Vagina (tissue), 2 donors: ENCODE measurements at regions not wholly inside any gene's neighbourhood (a gene's known extent, or its start where the extent isn't known, plus 50 kb on each side); places are given as distances from the start of the nearest gene placed in this dataset.

Experiments
- DNase-seq, 2 donors: peaks; one replicate each; pipeline ENCODE4 v3.0.0-alpha.2; 2017; ENCODE audit errors: extremely low spot score in 2 of 2
- H3K27ac ChIP-seq: fragments of 200-600 bp; sonication (generic); one replicate; pipeline ENCODE4 v1.5.1; 2019
- H3K27me3 ChIP-seq: fragments of 200-600 bp; sonication (generic); one replicate; pipeline ENCODE4 v1.5.1; 2019
- H3K36me3 ChIP-seq, 2 donors: fragments of 200-600 bp; sonication (generic); one replicate each; pipeline ENCODE4 v1.5.1; 2017 to 2019
- H3K4me1 ChIP-seq: fragments of 200-600 bp; sonication (generic); one replicate; pipeline ENCODE4 v1.5.1; 2019
- H3K4me3 ChIP-seq, 2 donors: fragments of 200-600 bp; sonication (generic); 1 replicate in 1 of 2; 2 replicates in 1 of 2; pipeline ENCODE4 v1.5.1; 2016 to 2019
- H3K9me3 ChIP-seq: fragments of 200-600 bp; sonication (generic); one replicate; pipeline ENCODE4 v1.5.1; 2019
- POLR2A ChIP-seq, 2 donors: fragments of 450-650 bp; IDR thresholded peaks; one replicate each; pipeline ENCODE4 v1.6.1; 2017; ENCODE audit warnings: antibody characterized with exemption in 2 of 2, mild to moderate bottlenecking in 2 of 2, moderate library complexity in 2 of 2
- POLR2AphosphoS5 ChIP-seq, 2 donors: sonication (generic); formaldehyde crosslinking; IDR thresholded peaks; one replicate each; pipeline ENCODE4 v1.9.0; 2017; ENCODE audit warnings: antibody characterized with exemption in 2 of 2, mild to moderate bottlenecking in 2 of 2, low read depth in 1 of 2; ENCODE audit not compliant: insufficient read depth in 1 of 2
- intact Hi-C: fragments of 100-400 bp; cut with DNase I; formaldehyde crosslinking; loops from one replicate; pipeline ENCODE4 v1.15.1; 2023
- TF ChIP-seq, protein P1 (sequence below), 3 experiments: fragments of 450-650 bp in 2 of 3; fragments of 200-600 bp in 1 of 3; sonication (generic) in 1 of 3; IDR thresholded peaks; one replicate each; pipeline ENCODE4 v1.5.1; 2017 to 2019; ENCODE audit warnings: antibody characterized with exemption in 3 of 3, mild to moderate bottlenecking in 2 of 3, moderate library complexity in 2 of 3

DNA sequence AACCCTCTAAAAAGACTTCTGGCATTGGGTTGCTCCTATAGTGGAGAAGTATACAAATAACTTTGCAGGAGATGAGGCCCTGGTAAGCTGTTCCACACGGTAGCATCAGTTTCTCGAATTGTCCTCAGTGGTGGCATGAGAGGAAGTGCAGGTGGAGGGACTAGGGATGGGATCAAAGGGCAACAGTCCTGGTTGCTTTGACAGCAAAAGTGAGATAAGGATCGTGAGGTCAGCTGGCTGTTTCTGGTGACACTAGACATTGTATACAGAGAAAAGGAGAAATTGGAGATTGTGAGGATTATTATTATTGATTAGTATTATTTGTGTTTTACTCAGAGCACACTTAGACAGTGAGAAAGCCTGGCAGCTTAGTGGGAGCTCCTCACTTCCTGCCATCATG is 61.3 kb upstream of the EXOC2 start:
- no peak for DNase-seq
- H3K36me3 ChIP-seq = no peaks in the 10 kb centered on the region
- intact Hi-C loops = no loop called here

DNA sequence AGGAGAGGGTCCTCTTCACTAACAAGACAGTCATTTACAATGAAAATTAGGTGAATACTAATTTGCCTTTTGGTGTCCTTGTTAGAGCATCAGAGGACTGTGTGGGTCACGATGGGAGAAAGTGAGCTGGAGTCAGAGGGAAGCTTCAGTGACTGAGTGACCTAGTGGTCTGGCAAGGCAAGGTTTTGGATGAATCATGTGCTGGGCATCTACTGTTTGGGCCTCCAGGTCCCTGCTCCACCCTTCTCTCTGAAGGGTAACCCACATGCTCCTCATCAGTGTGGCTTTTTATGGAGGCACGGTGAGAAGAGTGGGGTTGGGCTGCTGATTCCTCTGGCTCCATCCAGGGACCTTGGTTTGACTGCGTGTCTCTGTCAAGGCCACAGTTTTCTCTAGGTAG is 60.5 kb upstream of the EXOC2 start:
- intact Hi-C loops = no loop called here
- H3K4me1 ChIP-seq = no peaks in the 10 kb centered on the region
- no peaks in the 10 kb centered on the region for H3K27me3 ChIP-seq
- H3K4me3 ChIP-seq = no peak overlapping the region
- no peaks in the 10 kb centered on the region for H3K36me3 ChIP-seq
- no peak for DNase-seq
- TF ChIP-seq POLR2A (IDR thresholded peaks at IDR 0.05) (no peak), POLR2AphosphoS5 (IDR thresholded peaks at IDR 0.05; ENCODE audit: insufficient read depth in 1 of 2, low read depth in 1 of 2) (no peak)
- TF ChIP-seq, protein P1, sequence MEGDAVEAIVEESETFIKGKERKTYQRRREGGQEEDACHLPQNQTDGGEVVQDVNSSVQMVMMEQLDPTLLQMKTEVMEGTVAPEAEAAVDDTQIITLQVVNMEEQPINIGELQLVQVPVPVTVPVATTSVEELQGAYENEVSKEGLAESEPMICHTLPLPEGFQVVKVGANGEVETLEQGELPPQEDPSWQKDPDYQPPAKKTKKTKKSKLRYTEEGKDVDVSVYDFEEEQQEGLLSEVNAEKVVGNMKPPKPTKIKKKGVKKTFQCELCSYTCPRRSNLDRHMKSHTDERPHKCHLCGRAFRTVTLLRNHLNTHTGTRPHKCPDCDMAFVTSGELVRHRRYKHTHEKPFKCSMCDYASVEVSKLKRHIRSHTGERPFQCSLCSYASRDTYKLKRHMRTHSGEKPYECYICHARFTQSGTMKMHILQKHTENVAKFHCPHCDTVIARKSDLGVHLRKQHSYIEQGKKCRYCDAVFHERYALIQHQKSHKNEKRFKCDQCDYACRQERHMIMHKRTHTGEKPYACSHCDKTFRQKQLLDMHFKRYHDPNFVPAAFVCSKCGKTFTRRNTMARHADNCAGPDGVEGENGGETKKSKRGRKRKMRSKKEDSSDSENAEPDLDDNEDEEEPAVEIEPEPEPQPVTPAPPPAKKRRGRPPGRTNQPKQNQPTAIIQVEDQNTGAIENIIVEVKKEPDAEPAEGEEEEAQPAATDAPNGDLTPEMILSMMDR (IDR thresholded peaks at IDR 0.05) = no peak
- no peak overlapping the region for H3K27ac ChIP-seq
- H3K9me3 ChIP-seq = no peaks in the 10 kb centered on the region

More for the DNA sequence above, 61.3 kb upstream of the EXOC2 start:
- Histone ChIP-seq H3K27ac (no peak overlapping the region), H3K27me3 (no peaks in the 10 kb centered on the region), H3K4me1 (no peaks in the 10 kb centered on the region), H3K4me3 (no peak overlapping the region), H3K9me3 (no peaks in the 10 kb centered on the region)
- TF ChIP-seq POLR2A (IDR thresholded peaks at IDR 0.05) (no peak), POLR2AphosphoS5 (IDR thresholded peaks at IDR 0.05; ENCODE audit: insufficient read depth in 1 of 2, low read depth in 1 of 2) (no peak)
- TF ChIP-seq, protein P1 (IDR thresholded peaks at IDR 0.05) = no peak

DNA sequence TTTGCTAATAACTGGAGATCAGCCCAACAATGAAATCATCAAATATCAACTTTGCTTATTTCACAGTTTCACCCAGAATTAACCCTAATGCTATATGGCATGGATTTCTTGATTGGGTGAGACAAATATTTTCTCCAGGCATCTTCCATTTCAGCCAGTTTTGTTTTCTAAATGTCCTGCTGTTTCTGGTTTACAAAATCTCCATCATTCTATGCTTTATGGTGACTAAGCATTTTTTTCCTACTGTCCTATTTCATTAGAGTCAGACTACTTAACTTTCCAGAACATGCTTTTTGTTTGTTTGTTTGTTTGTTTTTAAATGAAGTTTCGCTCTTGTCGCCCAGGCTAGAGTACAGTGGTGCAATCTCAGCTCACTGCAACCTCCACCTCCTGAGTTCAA is 59.5 kb upstream of the EXOC2 start:
- H3K27me3 ChIP-seq = no peaks in the 10 kb centered on the region
- no peak for DNase-seq
- no peak overlapping the region for H3K4me3 ChIP-seq
- no peak for TF ChIP-seq POLR2AphosphoS5 (IDR thresholded peaks at IDR 0.05; ENCODE audit: insufficient read depth in 1 of 2, low read depth in 1 of 2)
- TF ChIP-seq POLR2A (IDR thresholded peaks at IDR 0.05) = no peak
- TF ChIP-seq, protein P1 (IDR thresholded peaks at IDR 0.05) = no peak
- intact Hi-C loops = no loop called here
- no peaks in the 10 kb centered on the region for H3K36me3 ChIP-seq
- H3K4me1 ChIP-seq = no peaks in the 10 kb centered on the region
- no peaks in the 10 kb centered on the region for H3K9me3 ChIP-seq
- H3K27ac ChIP-seq = no peak overlapping the region

DNA sequence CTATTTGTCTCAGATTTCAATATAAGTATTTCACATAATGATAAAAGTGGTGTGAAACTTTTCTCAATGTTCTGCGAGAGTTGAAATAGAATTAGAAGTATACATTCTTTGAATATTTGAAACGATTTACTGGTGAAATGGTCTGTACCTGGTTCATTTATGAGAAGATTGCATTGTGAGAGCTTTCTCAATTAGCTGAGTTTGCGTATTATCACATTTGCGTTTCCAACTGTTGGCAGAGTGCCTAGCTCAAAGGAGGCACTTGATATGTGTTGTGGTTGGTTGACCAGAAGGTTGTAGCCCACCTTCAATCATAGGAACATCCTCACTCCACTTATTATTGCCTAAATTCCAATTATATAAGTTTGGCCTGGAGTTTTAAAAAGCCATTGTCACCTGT is 58.8 kb upstream of the EXOC2 start:
- Histone ChIP-seq H3K9me3 (no peaks in the 10 kb centered on the region), H3K4me3 (no peak overlapping the region), H3K27ac (no peak overlapping the region), H3K36me3 (no peaks in the 10 kb centered on the region), H3K27me3 (no peaks in the 10 kb centered on the region), H3K4me1 (no peaks in the 10 kb centered on the region)
- no peak for DNase-seq
- intact Hi-C loops = no loop called here
- no peak for TF ChIP-seq POLR2AphosphoS5 (IDR thresholded peaks at IDR 0.05; ENCODE audit: insufficient read depth in 1 of 2, low read depth in 1 of 2)
- no peak for TF ChIP-seq POLR2A (IDR thresholded peaks at IDR 0.05)
- TF ChIP-seq, protein P1 (IDR thresholded peaks at IDR 0.05) = no peak

DNA sequence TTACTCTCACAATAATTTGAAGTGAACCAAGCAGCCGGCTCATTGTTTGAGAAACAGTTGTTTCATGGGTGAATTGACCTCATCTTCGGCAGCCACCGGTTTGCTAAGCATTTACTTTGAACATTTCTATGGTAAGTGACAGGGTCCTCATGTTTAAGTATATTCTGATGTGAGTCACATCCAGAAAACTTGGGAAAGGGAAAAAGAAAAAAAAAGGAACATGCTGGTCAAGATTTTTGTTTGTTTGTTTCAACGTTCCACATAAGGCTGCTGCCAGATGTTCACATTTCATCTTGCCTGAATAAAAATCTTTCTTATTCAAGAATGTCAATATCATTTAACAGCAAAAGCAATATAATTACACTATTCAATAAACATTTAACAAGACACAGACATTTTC is 55.0 kb upstream of the EXOC2 start:
- intact Hi-C loops = no loop called here
- no peak for DNase-seq
- Histone ChIP-seq H3K9me3 (no peaks in the 10 kb centered on the region), H3K27me3 (no peaks in the 10 kb centered on the region), H3K4me3 (no peak overlapping the region), H3K36me3 (no peaks in the 10 kb centered on the region), H3K27ac (no peak overlapping the region), H3K4me1 (no peaks in the 10 kb centered on the region)
- TF ChIP-seq, protein P1 (IDR thresholded peaks at IDR 0.05) = no peak
- TF ChIP-seq POLR2A (IDR thresholded peaks at IDR 0.05) (no peak), POLR2AphosphoS5 (IDR thresholded peaks at IDR 0.05; ENCODE audit: insufficient read depth in 1 of 2, low read depth in 1 of 2) (no peak)
